VCaP (cell line): ENCODE measurements at regions not wholly inside any gene's neighbourhood (a gene's known extent, or its start where the extent isn't known, plus 50 kb on each side); places are given as distances from the start of the nearest gene placed in this dataset.

Source experiments
- H3K27ac ChIP-seq: fragments of 450-650 bp; 2 replicates; pipeline ENCODE4 v1.5.1; 2017
- CTCF ChIP-seq: fragments of 450-650 bp; conservative IDR thresholded peaks from 2 replicates; pipeline ENCODE4 v1.5.1; 2017; ENCODE audit warnings: mild to moderate bottlenecking, moderate library complexity

DNA sequence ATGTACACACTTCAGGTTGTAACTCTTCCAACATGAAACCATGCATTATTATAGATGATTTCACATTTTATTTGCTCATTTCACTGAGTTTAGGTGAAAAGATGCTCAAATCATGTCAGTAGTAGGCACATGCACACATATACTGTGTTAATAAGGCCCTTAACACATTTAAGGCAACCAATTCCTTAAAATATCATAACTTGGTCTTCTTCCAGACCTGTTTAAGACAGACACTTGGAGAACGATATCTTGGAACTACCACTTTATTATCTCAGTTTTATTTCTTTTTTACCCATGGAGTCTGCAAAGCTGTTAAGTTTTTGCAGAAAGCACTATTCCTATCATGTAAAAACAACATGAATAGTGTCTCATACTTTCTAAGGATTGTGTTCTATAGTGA lies 395.2 kb upstream of the MIR17HG start:
- no peak for TF ChIP-seq CTCF
- no peak overlapping the region for H3K27ac ChIP-seq

DNA sequence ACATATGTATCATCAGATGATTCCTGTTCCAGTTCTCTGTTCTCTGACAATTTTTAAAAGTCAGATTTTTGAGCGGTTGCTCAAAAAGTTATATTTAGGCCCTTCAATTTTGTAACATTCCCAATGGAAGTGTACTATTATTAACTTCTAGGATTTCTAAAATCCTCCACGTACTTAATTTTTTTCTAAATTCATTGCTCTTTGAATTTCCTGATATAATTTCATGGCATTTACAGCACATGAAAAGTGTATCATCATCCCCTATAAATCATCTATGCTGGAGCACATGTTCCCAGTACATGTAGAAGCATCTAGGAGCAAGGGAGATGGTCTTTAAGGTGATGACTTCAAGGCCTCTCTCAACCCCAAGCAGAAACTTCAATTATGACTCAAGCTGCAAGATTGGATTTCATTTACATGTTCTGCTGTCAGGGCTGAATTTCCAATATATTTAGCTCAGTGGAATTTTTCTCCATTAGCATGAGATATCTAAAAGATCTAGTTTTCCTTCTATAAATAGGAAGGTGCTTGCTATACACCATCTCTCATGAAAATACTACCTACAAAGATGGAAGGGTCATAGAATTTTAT lies 392.8 kb upstream of the MIR17HG start:
- no peak for TF ChIP-seq CTCF
- no peak overlapping the region for H3K27ac ChIP-seq

DNA sequence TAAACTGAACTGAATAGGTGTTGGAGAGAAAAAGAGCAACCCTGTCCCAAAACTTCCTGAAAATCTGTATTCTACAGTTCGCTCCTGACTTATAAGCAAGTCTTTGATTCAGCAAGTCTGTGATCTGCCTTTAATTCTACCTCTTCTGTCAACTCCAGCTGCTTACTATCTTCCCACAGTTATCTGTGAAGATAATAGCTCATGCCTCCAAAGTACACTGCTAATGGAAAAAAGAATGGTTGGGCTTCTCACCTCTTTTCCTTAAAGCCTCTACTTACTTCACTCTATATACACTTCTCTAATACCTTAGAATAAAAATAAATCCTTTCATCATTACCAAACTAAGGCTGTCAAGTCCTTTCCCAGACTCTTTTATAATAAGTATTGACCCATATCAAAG lies 391.5 kb upstream of the MIR17HG start:
- no peak overlapping the region for H3K27ac ChIP-seq
- TF ChIP-seq CTCF = no peak

DNA sequence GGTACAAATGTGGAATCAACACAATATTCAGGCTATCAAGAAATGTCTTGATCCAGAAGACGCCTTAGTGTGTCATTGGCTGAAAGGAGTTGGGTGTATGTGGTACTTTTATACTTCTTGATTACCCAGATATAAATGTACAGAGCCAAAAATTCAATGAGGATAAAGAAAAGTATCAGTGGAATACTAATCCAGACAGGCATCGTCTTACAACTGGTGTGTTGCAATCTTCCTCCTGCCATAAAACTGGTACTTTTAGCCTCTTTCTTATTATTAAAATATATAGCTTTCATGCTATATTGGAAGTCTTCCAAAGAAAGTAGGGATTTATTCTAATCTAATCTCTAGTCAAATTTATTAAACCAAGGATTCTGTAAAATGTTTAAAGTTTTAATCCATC lies 388.6 kb upstream of the MIR17HG start:
- no peak overlapping the region for H3K27ac ChIP-seq
- no peak for TF ChIP-seq CTCF

- TF ChIP-seq CTCF = peak; percentile 80
Observed at GRCh38 chr13:90968166-90968904, 379.2 kb upstream of the MIR17HG start.

GRCh38 chr13:90974249-90974975 lies 373.1 kb upstream of the MIR17HG start:
- no peak for TF ChIP-seq CTCF
- no peak overlapping the region for H3K27ac ChIP-seq

More at GRCh38 chr13:90968166-90968904, 379.2 kb upstream of the MIR17HG start:
- H3K27ac ChIP-seq = no peak overlapping the region

GRCh38 chr13:90979059-90979458 lies 368.4 kb upstream of the MIR17HG start:
- no peak overlapping the region for H3K27ac ChIP-seq

More at GRCh38 chr13:90979059-90979458, 368.4 kb upstream of the MIR17HG start:
- TF ChIP-seq CTCF = no peak
